ENCODE measurements at regions not wholly inside any gene's neighbourhood (a gene's known extent, or its start where the extent isn't known, plus 50 kb on each side); places are given as distances from the start of the nearest gene placed in this dataset.

DNA sequence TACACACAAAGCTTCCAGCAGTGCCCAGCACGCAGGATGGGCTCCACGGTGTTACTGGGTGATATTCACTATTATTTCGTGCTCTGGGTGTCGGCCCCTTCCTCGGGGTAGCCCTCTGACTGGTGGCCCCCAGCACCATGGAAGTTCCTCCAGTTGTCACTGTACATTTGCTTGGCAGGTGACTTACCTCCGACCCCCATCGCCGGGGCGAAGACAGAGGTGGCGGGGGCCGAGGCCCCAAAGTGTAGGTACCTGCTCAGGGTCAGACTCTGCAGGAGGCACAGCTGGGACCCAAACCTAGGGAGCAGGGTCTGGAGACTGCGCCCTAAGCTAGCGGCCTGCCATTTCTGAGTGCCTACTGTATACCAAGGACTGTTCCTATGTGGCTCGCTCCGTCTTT is 98.9 kb downstream of the RFLNA start:
- peak overlapping the region; percentile 90 to 94 for H3K27ac ChIP-seq
- intact Hi-C loops (cut with DNase I) = loop anchor here (1.0 to 5.0 kb wide), 2 partner anchors 28 to 173 kb away; partner anchors contain the start of gene NCOR2
- no peaks in the 10 kb centered on the region for H3K27me3 ChIP-seq
- no peak overlapping the region for H3K4me3 ChIP-seq
- no peak for DNase-seq (ENCODE audit: low spot score in 2 of 2)
- peaks cover 45 to 78% of the 10 kb centered on the region in 2 donors for H3K4me1 ChIP-seq
- peaks cover 21 to 39% of the 10 kb centered on the region in 2 donors for H3K36me3 ChIP-seq
- H3K9me3 ChIP-seq = no peaks in the 10 kb centered on the region
- TF ChIP-seq, protein P1, sequence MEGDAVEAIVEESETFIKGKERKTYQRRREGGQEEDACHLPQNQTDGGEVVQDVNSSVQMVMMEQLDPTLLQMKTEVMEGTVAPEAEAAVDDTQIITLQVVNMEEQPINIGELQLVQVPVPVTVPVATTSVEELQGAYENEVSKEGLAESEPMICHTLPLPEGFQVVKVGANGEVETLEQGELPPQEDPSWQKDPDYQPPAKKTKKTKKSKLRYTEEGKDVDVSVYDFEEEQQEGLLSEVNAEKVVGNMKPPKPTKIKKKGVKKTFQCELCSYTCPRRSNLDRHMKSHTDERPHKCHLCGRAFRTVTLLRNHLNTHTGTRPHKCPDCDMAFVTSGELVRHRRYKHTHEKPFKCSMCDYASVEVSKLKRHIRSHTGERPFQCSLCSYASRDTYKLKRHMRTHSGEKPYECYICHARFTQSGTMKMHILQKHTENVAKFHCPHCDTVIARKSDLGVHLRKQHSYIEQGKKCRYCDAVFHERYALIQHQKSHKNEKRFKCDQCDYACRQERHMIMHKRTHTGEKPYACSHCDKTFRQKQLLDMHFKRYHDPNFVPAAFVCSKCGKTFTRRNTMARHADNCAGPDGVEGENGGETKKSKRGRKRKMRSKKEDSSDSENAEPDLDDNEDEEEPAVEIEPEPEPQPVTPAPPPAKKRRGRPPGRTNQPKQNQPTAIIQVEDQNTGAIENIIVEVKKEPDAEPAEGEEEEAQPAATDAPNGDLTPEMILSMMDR (IDR thresholded peaks at IDR 0.05) = no peak

DNA sequence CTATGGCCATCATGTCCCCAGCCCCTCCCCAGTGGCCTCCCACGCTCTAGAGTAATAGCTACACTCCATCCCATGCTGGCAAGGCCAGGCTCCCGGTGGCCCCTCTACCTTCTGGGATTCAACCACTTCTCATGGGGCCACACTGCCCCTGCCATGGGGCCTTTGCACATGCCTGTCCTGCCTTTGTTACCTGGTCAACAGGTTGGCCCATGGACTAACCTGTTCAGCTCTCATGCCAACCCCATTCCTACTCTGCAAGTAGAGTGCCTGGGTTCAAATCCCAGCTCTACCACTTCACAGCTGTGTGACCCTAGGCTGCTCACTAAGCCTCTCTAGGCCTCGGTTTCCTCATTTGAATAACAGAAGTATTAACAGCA is 98.5 kb downstream of the RFLNA start:
- Histone ChIP-seq H3K27ac (peak overlapping the region; percentile 90 to 94), H3K36me3 (peaks cover 21 to 38% of the 10 kb centered on the region in 2 donors), H3K4me3 (no peak overlapping the region), H3K9me3 (no peaks in the 10 kb centered on the region), H3K27me3 (no peaks in the 10 kb centered on the region), H3K4me1 (peaks cover 45 to 75% of the 10 kb centered on the region in 2 donors)
- intact Hi-C loops (cut with DNase I) = loop anchor here (1.0 to 5.0 kb wide), 2 partner anchors 29 to 174 kb away; partner anchors contain the start of gene NCOR2
- TF ChIP-seq, protein P1 (IDR thresholded peaks at IDR 0.05) = no peak
- no peak for DNase-seq (ENCODE audit: low spot score in 2 of 2)

DNA sequence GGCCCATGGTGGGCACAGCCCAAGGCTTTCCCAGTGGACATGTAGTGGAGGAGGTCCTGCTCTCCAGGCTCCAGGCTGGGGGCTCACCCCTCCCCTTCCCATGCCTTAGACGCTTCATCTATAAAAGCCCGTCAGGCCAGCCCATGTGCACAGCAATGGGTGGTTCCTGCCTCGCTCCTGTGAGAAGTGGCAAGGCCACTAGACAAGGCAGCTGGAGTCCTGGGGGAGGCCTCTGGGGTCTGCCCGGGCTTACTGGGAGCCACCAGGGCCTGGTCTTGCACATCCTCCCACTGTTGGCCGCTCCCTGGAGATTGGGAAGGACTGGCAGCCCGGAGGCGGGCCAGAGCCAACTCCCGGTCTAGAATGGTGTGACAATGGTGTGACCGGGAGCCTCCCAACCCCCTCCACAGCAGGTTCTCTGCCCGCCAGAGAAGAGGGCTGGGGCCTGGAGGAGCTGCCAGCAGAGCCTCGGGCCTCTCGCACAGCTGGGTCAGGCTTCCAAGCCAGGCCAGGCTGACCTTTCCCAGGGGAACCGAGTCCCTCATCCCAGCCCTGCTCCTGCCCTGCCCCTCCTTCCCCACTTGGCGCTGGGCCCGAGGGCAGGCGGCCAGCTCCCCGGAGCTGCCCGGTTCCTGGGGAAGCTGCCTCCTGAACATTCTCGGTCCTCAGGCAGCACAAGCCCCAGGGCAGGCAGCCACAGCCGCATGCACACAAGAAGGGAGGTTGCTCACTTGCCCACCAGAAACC is 97.9 kb downstream of the RFLNA start:
- intact Hi-C loops (cut with DNase I) = loop anchor here (1.0 to 5.0 kb wide), 2 partner anchors 29 to 174 kb away; partner anchors contain the start of gene NCOR2
- Histone ChIP-seq H3K4me3 (no peak overlapping the region), H3K27me3 (no peaks in the 10 kb centered on the region), H3K4me1 (peaks cover 45 to 75% of the 10 kb centered on the region in 2 donors), H3K36me3 (peaks cover 20 to 33% of the 10 kb centered on the region in 2 donors), H3K9me3 (no peaks in the 10 kb centered on the region), H3K27ac (peak overlapping the region; percentile 90 to 94)
- DNase-seq (ENCODE audit: low spot score in 2 of 2) = peak; percentile 69 to 96
- TF ChIP-seq, protein P1 (IDR thresholded peaks at IDR 0.05) = no peak

DNA sequence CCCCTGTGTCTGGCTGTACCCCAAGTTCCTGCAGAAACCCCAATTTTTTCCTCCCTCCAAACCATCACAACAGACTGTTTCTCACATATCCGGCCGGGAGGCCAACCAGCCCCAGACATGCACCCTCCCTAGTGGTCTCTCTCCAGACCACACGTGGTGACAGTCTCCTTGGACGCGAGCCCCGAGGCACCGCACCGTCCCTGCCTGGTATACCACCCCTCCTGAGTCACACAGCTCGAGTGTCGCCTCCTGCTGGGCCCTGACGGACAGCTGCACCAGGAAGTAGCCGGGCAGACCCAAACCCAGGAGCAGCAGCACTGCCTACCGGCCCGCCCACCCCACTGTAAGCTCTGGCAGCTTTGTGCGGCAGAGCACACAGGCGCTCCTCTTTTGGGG is 97.4 kb downstream of the RFLNA start:
- H3K36me3 ChIP-seq = peaks cover 15 to 27% of the 10 kb centered on the region in 2 donors
- H3K4me1 ChIP-seq = peaks cover 45 to 77% of the 10 kb centered on the region in 2 donors
- H3K27me3 ChIP-seq = no peaks in the 10 kb centered on the region
- H3K9me3 ChIP-seq = no peaks in the 10 kb centered on the region
- peak overlapping the region; percentile 90 to 94 for H3K27ac ChIP-seq
- H3K4me3 ChIP-seq = no peak overlapping the region
- TF ChIP-seq, protein P1 (IDR thresholded peaks at IDR 0.05) = peak; percentile 29 to 38 (median 37)
- intact Hi-C loops (cut with DNase I) = loop anchor here (5.0 kb wide), 1 partner anchor 175 kb away; the partner anchor contains the start of gene NCOR2
- DNase-seq (ENCODE audit: low spot score in 2 of 2) = peak in 1 of 2 donors; percentile 82

DNA sequence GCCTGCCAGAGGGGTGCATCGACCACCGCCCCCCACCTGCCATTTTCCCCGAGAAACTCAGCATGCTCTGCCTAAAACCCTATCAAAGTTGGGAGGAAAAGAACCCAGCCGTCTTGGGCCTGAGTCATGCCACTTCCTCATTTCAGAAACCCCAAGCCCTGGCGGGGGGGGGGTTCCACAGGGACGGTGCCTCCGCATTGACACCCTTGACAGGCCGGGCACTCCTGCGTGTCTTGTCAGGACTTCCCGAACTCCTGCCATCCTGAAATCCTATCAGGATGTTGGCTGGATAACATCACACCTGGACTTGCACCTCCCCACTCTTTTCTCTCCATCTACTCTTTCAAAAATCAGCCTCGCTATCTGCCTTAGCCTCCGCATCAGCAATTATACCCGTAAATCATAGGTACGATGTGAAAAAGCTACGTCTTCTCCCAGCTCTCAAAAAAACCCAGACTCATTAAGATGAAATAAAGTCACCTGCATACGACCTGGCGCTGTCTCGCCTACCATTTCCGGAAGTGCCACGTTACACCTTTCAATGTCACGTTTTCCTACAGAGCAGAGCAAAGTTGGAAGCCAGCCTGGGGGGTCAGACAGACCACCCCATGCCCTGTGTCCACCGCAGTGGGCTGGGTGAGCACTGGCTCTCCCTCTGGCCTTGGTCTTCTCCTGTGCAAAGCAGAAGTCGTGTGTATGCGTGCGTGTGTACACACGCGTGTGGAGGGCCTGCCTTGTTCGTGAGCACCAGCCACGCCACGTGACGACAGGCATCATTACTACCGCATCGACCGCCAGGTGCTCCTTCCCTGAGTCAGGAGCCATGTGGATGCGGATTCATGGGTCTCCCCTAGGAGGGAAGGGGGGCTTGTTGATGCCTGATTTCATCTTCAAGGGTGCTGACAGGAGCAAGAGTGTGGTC is 96.7 kb downstream of the RFLNA start:
- peak; percentile 67 to 88 for DNase-seq (ENCODE audit: low spot score in 2 of 2)
- peaks cover 45 to 84% of the 10 kb centered on the region in 2 donors for H3K4me1 ChIP-seq
- H3K4me3 ChIP-seq = peak overlapping the region in 1 of 2 donors; percentile 29
- no peaks in the 10 kb centered on the region for H3K27me3 ChIP-seq
- TF ChIP-seq, protein P1 (IDR thresholded peaks at IDR 0.05) = no peak
- H3K27ac ChIP-seq = peak overlapping the region; percentile 90 to 94
- no peaks in the 10 kb centered on the region for H3K9me3 ChIP-seq
- peaks cover 9 to 23% of the 10 kb centered on the region in 2 donors for H3K36me3 ChIP-seq
- intact Hi-C loops (cut with DNase I) = loop anchor here (5.0 kb wide), 1 partner anchor 176 kb away; the partner anchor contains the start of gene NCOR2
